ENCODE measurements at regions not wholly inside any gene's neighbourhood (a gene's known extent, or its start where the extent isn't known, plus 50 kb on each side); places are given as distances from the start of the nearest gene placed in this dataset.

- H4K91ac ChIP-seq (ENCODE audit: insufficient read depth, low read depth, low read length), result no peak overlapping the region
- H3K18ac ChIP-seq (ENCODE audit: low read depth, low read length), result no peak overlapping the region
- no peak overlapping the region for H3K4me3 ChIP-seq (ENCODE audit: insufficient read depth, low read depth, low read length)
- no peaks in the 10 kb centered on the region for H3K4me1 ChIP-seq (ENCODE audit: control insufficient read depth, insufficient read depth, low read length)
- H3K4me2 ChIP-seq (ENCODE audit: low read depth, low read length), result no peak overlapping the region
- H2BK120ac ChIP-seq (ENCODE audit: low read depth, low read length), result no peak overlapping the region
- no peak overlapping the region for H2AK9ac ChIP-seq (replicated peaks; ENCODE audit: low read depth, low read length, poor library complexity)
- H2BK20ac ChIP-seq (ENCODE audit: low read depth, low read length), result no peak overlapping the region
- POLR2A ChIA-PET (ENCODE audit: unreplicated experiment), result no interaction called here
- DNase-seq (no peak), ATAC-seq (ENCODE audit: low read depth) (no peak)
- H3K23ac ChIP-seq (ENCODE audit: low read depth, low read length), result no peak overlapping the region
- CTCF ChIA-PET, result no interaction called here
- no peaks in the 10 kb centered on the region for H3K27me3 ChIP-seq (ENCODE audit: control insufficient read depth, insufficient read depth, low read length)
- no peaks in the 10 kb centered on the region for H4K20me1 ChIP-seq (ENCODE audit: insufficient read depth, low read length)
- no peak overlapping the region for H4K8ac ChIP-seq (ENCODE audit: low read depth in 2 of 2, low read length in 2 of 2)
- in situ Hi-C loops (cut with MboI; ENCODE audit: low sequenced_read_pairs), result no loop called here
- peaks cover 3% of the 10 kb centered on the region; the same call in 1 of the 2 replicates for H3K9me3 ChIP-seq (ENCODE audit: control insufficient read depth, insufficient read depth, low read length)
- H4K5ac ChIP-seq (ENCODE audit: low read depth, low read length), result no peak overlapping the region
- no CpG with 5 or more reads among the region's 10 CpGs for WGBS, 2 experiments (ENCODE audit: extremely low coverage in 2 of 2, insufficient read length in 1 of 2)
- no peak overlapping the region for H3K27ac ChIP-seq (ENCODE audit: insufficient read depth, low read length)
- no peak overlapping the region for H2AFZ ChIP-seq (replicated peaks; ENCODE audit: low read length, poor library complexity)
- no peak for TF ChIP-seq NFE2L2 (IDR thresholded peaks at IDR 0.05; ENCODE audit: low read depth, low read length)
- no peak for TF ChIP-seq SMC3 (IDR thresholded peaks at IDR 0.05; ENCODE audit: low read depth, low read length)
- TF ChIP-seq CEBPB (IDR thresholded peaks at IDR 0.05; ENCODE audit: low read depth, low read length), result no peak
- TF ChIP-seq RAD21 (IDR thresholded peaks at IDR 0.05; ENCODE audit: low read length), result no peak
- no peak for TF ChIP-seq MAFK (IDR thresholded peaks at IDR 0.05; ENCODE audit: low read depth, low read length)
- no peak for TF ChIP-seq RFX5 (IDR thresholded peaks at IDR 0.05; ENCODE audit: low read depth, low read length)
- TF ChIP-seq BHLHE40 (IDR thresholded peaks at IDR 0.05; ENCODE audit: low read depth, low read length), result no peak
- no peak for TF ChIP-seq MAZ (IDR thresholded peaks at IDR 0.05; ENCODE audit: borderline replicate concordance, low read depth, low read length)
- no peak for TF ChIP-seq MXI1 (IDR thresholded peaks at IDR 0.05; ENCODE audit: borderline replicate concordance, low read depth, low read length)
- no peak for TF ChIP-seq CTCF (conservative IDR thresholded peaks at IDR 0.05; ENCODE audit: low read depth, low read length)
- TF ChIP-seq FOS (IDR thresholded peaks at IDR 0.05; ENCODE audit: low read depth, low read length), result no peak
- no peak for TF ChIP-seq ELK1 (IDR thresholded peaks at IDR 0.05; ENCODE audit: borderline replicate concordance, low read depth, low read length)
- no peak for TF ChIP-seq RCOR1 (IDR thresholded peaks at IDR 0.05; ENCODE audit: insufficient replicate concordance, low read length)
- TF ChIP-seq POLR2A (IDR thresholded peaks at IDR 0.05; ENCODE audit: low read depth, low read length), result no peak
- H3K9ac ChIP-seq (ENCODE audit: low read depth, low read length), result no peak overlapping the region
- no peaks in the 10 kb centered on the region for H3K79me1 ChIP-seq (ENCODE audit: low read depth in 1 of 2, low read length in 2 of 2)
- no peak overlapping the region for H2AK5ac ChIP-seq (ENCODE audit: low read depth, low read length)
- no peak overlapping the region for H3K14ac ChIP-seq (replicated peaks; ENCODE audit: low read depth, low read length)
- no TSS peak for BruUV-seq (replicated peaks)
- H3K56ac ChIP-seq (ENCODE audit: extremely low read depth, insufficient read depth, low read length), result no peak overlapping the region
- H3K36me3 ChIP-seq (ENCODE audit: control insufficient read depth, insufficient read depth, low read length), result no peaks in the 10 kb centered on the region
- H3K4ac ChIP-seq (ENCODE audit: low read depth, low read length), result no peak overlapping the region
- no peak overlapping the region for H2BK5ac ChIP-seq (ENCODE audit: low read depth, low read length, poor library complexity, severe bottlenecking)
- dilution Hi-C loops (cut with HindIII; ENCODE audit: low sequenced_read_pairs, unreplicated experiment), result no loop called here
- H3K9me1 ChIP-seq (ENCODE audit: insufficient read depth, low read length), result no peaks in the 10 kb centered on the region
- intact Hi-C loops (cut with micrococcal nuclease), result no loop called here
- no peak overlapping the region for H2BK15ac ChIP-seq (ENCODE audit: low read depth, low read length)
Measured at GRCh38 chr10:118116715-118117449, 70.1 kb upstream of the RAB11FIP2 start.

All from IMR-90 (cell line).